Body of pancreas (tissue), 4 donors: ENCODE measurements at regions not wholly inside any gene's neighbourhood (a gene's known extent, or its start where the extent isn't known, plus 50 kb on each side); places are given as distances from the start of the nearest gene placed in this dataset.

Experiments
- ATAC-seq: fragments of 150-250 bp; one replicate; pipeline ENCODE4 v1.9.1; 2016
- DNase-seq, 4 donors: peaks; one replicate each; pipeline ENCODE4 v3.0.0-alpha.2; 2019
- H3K27ac ChIP-seq, 4 donors: fragments of 200-600 bp; sonication (generic); 1 replicate in 3 of 4; 2 replicates in 1 of 4; pipeline versions ENCODE4 v1.5.1 to v1.6.1; 2016 to 2019; ENCODE audit warnings: mild to moderate bottlenecking in 1 of 4, mixed read lengths in 1 of 4, moderate library complexity in 1 of 4
- H3K27me3 ChIP-seq, 2 donors: fragments of 200-600 bp; sonication (generic); one replicate each; pipeline ENCODE4 v1.6.0; 2016; ENCODE audit warnings: mild to moderate bottlenecking in 1 of 2
- H3K36me3 ChIP-seq, 2 donors: fragments of 200-600 bp; sonication (generic); replicated peaks in 1 of 2; 2 replicates each; pipeline ENCODE4 v1.5.1; 2016; ENCODE audit warnings: low read depth in 2 of 2; ENCODE audit not compliant: insufficient read depth in 1 of 2
- H3K4me1 ChIP-seq: fragments of 200-600 bp; sonication (generic); one replicate; pipeline ENCODE4 v1.6.0; 2016
- H3K4me3 ChIP-seq, 2 donors: fragments of 200-600 bp; sonication (generic); 1 replicate in 1 of 2; 2 replicates in 1 of 2; pipeline ENCODE4 v1.5.1; 2016 to 2019
- H3K9me3 ChIP-seq, 3 donors: fragments of 200-600 bp; sonication (generic); 1 replicate in 2 of 3; 2 replicates in 1 of 3; pipeline ENCODE4 v1.5.1; 2016
- CTCF ChIP-seq, 7 experiments: fragments of 450-650 bp in 4 of 7; fragments of 200-600 bp in 3 of 7; sonication (generic) in 3 of 7; IDR thresholded peaks; one replicate each; pipeline ENCODE4 v1.5.1; 2016 to 2019; ENCODE audit warnings: antibody characterized with exemption in 7 of 7
- POLR2A ChIP-seq, 3 donors: fragments of 450-650 bp; IDR thresholded peaks; one replicate each; pipeline ENCODE4 v1.6.1; 2016; ENCODE audit warnings: antibody characterized with exemption in 3 of 3, mild to moderate bottlenecking in 2 of 3
- WGBS, 2 donors: methylation state at CpG; one replicate each; pipeline ENCODE4 v1.1.5; 2017; 5-methylcytosine and 5-hydroxymethylcytosine counted together
- intact Hi-C: fragments of 100-400 bp; cut with DNase I; formaldehyde crosslinking; loops from one replicate; pipeline ENCODE4 v1.15.1; 2023

GRCh38 chr4:12949719-12950490 lies 534.2 kb downstream of the RAB28 start:
- 36 to 46% methylated on average over 3 of the region's 3 CpGs for WGBS, 2 donors
- no peak for ATAC-seq

GRCh38 chr4:12943069-12943468 lies 541.1 kb downstream of the RAB28 start:
- H3K9me3 ChIP-seq = no peaks in the 10 kb centered on the region
- no peaks in the 10 kb centered on the region for H3K27me3 ChIP-seq
- DNase-seq (no peak), ATAC-seq (no peak)
- H3K36me3 ChIP-seq = no peaks in the 10 kb centered on the region
- H3K4me1 ChIP-seq = no peaks in the 10 kb centered on the region
- intact Hi-C loops = no loop called here
- TF ChIP-seq CTCF (IDR thresholded peaks at IDR 0.05) (no peak), POLR2A (IDR thresholded peaks at IDR 0.05) (no peak)
- WGBS, 2 donors = 74 to 76% methylated on average over 4 of the region's 4 CpGs
- no peak overlapping the region for H3K4me3 ChIP-seq
- H3K27ac ChIP-seq = no peak overlapping the region

More at GRCh38 chr4:12949719-12950490, 534.2 kb downstream of the RAB28 start:
- TF ChIP-seq POLR2A (IDR thresholded peaks at IDR 0.05) (no peak), CTCF (IDR thresholded peaks at IDR 0.05) (no peak)
- H3K9me3 ChIP-seq = no peaks in the 10 kb centered on the region
- H3K36me3 ChIP-seq = no peaks in the 10 kb centered on the region
- no peak overlapping the region for H3K4me3 ChIP-seq
- DNase-seq = no peak
- no peaks in the 10 kb centered on the region for H3K27me3 ChIP-seq
- intact Hi-C loops = no loop called here
- no peaks in the 10 kb centered on the region for H3K4me1 ChIP-seq
- H3K27ac ChIP-seq = no peak overlapping the region

GRCh38 chr4:12933760-12934221 lies 550.3 kb downstream of the RAB28 start:
- Histone ChIP-seq H3K4me1 (no peaks in the 10 kb centered on the region), H3K4me3 (no peak overlapping the region), H3K27me3 (no peaks in the 10 kb centered on the region), H3K27ac (no peak overlapping the region), H3K36me3 (no peaks in the 10 kb centered on the region), H3K9me3 (peaks cover 0 to 4% (median 0%) of the 10 kb centered on the region in 3 donors)
- no peak for ATAC-seq
- no peak for DNase-seq
- TF ChIP-seq POLR2A (IDR thresholded peaks at IDR 0.05) (no peak), CTCF (IDR thresholded peaks at IDR 0.05) (no peak)
- intact Hi-C loops = no loop called here

GRCh38 chr4:12932203-12932788 lies 551.8 kb downstream of the RAB28 start:
- no peak overlapping the region for H3K4me3 ChIP-seq
- TF ChIP-seq CTCF (IDR thresholded peaks at IDR 0.05) (no peak), POLR2A (IDR thresholded peaks at IDR 0.05) (no peak)
- DNase-seq = no peak
- intact Hi-C loops = no loop called here
- no peaks in the 10 kb centered on the region for H3K36me3 ChIP-seq
- no peak for ATAC-seq
- H3K27me3 ChIP-seq = no peaks in the 10 kb centered on the region
- WGBS, 2 donors = 66 to 80% methylated on average over 4 of the region's 4 CpGs
- H3K9me3 ChIP-seq = peaks cover 0 to 4% (median 0%) of the 10 kb centered on the region in 3 donors
- H3K27ac ChIP-seq = no peak overlapping the region
- no peaks in the 10 kb centered on the region for H3K4me1 ChIP-seq
